ENCODE measurements at regions not wholly inside any gene's neighbourhood (a gene's known extent, or its start where the extent isn't known, plus 50 kb on each side); places are given as distances from the start of the nearest gene placed in this dataset.

DNA sequence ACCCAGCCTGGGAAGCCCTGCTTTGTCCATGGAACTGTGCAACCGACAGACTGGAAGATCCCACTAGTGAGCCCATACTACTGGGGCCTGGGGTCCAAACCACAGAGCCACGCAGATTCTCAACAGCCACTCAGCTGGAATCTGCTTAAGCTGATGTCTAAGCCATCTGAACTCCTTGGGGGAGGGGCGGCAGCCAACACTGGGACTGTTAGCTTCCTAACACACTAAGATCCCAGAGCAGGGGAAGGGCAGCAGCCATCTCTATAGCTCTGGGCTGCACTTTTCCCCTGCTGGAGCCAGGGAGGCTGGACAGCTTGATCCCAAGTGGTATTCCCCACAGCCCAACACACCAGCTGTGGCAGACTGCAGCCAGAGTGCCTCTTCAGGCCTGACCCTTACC is 118.3 kb downstream of the RPRM start:
- TF ChIP-seq, protein P1, sequence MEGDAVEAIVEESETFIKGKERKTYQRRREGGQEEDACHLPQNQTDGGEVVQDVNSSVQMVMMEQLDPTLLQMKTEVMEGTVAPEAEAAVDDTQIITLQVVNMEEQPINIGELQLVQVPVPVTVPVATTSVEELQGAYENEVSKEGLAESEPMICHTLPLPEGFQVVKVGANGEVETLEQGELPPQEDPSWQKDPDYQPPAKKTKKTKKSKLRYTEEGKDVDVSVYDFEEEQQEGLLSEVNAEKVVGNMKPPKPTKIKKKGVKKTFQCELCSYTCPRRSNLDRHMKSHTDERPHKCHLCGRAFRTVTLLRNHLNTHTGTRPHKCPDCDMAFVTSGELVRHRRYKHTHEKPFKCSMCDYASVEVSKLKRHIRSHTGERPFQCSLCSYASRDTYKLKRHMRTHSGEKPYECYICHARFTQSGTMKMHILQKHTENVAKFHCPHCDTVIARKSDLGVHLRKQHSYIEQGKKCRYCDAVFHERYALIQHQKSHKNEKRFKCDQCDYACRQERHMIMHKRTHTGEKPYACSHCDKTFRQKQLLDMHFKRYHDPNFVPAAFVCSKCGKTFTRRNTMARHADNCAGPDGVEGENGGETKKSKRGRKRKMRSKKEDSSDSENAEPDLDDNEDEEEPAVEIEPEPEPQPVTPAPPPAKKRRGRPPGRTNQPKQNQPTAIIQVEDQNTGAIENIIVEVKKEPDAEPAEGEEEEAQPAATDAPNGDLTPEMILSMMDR (conservative IDR thresholded peaks at IDR 0.05 in 1 of 2, IDR thresholded peaks at IDR 0.05 in 1 of 2; ENCODE audit: low read depth in 1 of 2, low read length in 2 of 2): no peak
- no peak for TF ChIP-seq EZH2 (IDR thresholded peaks at IDR 0.05; ENCODE audit: low read length, missing control alignments)

All from fibroblast of lung (primary cell).